Body of pancreas (tissue), 4 donors: ENCODE measurements at regions not wholly inside any gene's neighbourhood (a gene's known extent, or its start where the extent isn't known, plus 50 kb on each side); places are given as distances from the start of the nearest gene placed in this dataset.

Source experiments
- CTCF ChIP-seq, 7 experiments: fragments of 450-650 bp in 4 of 7; fragments of 200-600 bp in 3 of 7; sonication (generic) in 3 of 7; IDR thresholded peaks; one replicate each; pipeline ENCODE4 v1.5.1; 2016 to 2019; ENCODE audit warnings: antibody characterized with exemption in 7 of 7
- POLR2A ChIP-seq, 3 donors: fragments of 450-650 bp; IDR thresholded peaks; one replicate each; pipeline ENCODE4 v1.6.1; 2016; ENCODE audit warnings: antibody characterized with exemption in 3 of 3, mild to moderate bottlenecking in 2 of 3

DNA sequence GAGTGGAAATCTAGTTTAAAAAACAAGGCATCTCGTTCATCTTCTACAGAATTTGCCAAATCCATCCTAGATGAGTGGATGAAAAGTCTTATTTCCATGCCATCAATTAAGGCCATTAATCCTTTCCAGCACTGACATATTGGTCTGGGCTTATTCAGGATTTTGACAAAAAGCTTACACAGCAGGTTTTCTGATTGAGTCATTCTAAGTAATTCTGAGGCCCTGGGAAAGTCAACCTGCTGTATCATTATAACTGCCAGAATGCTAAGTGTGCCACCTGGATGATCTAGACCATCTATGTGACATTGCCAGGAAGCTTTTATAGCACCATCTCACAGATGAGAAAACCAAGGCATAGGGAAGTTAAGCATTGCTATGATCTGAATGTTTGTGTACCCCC is 132.1 kb upstream of the MAP3K1 start:
- no peak for TF ChIP-seq CTCF (IDR thresholded peaks at IDR 0.05)
- TF ChIP-seq POLR2A (IDR thresholded peaks at IDR 0.05) = no peak
